Fibroblast of the aortic adventitia (primary cell): ENCODE measurements at regions not wholly inside any gene's neighbourhood (a gene's known extent, or its start where the extent isn't known, plus 50 kb on each side); places are given as distances from the start of the nearest gene placed in this dataset.
A peak's percentile ranks its signal among the peaks of the same experiment; 100 is the strongest.

Source experiments
- DNase-seq: peaks from one replicate; pipeline ENCODE4 v3.0.0-alpha.2; 2010; ENCODE audit warnings: low read depth
- H3K4me3 ChIP-seq: 2 replicates; pipeline ENCODE4 v1.5.1; 2011; ENCODE audit warnings: low read depth, mild to moderate bottlenecking, control low read depth, low read length, moderate library complexity
- CTCF ChIP-seq: IDR thresholded peaks from 2 replicates; pipeline ENCODE4 v1.5.1; 2011; ENCODE audit warnings: mild to moderate bottlenecking, low read length, control low read depth, inconsistent platforms; ENCODE audit not compliant: insufficient read depth

- no peak overlapping the region for H3K4me3 ChIP-seq
- TF ChIP-seq CTCF: no peak
These were observed 51.4 kb upstream of the CISTR start for GRCh38 chr12:53803194-53803593.

GRCh38 chr12:53803703-53804102 is 51.9 kb upstream of the CISTR start:
- no peak overlapping the region for H3K4me3 ChIP-seq
- no peak for TF ChIP-seq CTCF
- no peak for DNase-seq

More at GRCh38 chr12:53803194-53803593, 51.4 kb upstream of the CISTR start:
- no peak for DNase-seq

- no peak for TF ChIP-seq CTCF
- no peak for DNase-seq
- no peak overlapping the region for H3K4me3 ChIP-seq
These were observed 52.6 kb upstream of the CISTR start for GRCh38 chr12:53804429-53804828.

GRCh38 chr12:53805067-53805466 is 53.3 kb upstream of the CISTR start:
- DNase-seq: peak; percentile 39
- no peak overlapping the region for H3K4me3 ChIP-seq
- TF ChIP-seq CTCF: no peak

GRCh38 chr12:53805791-53806190 is 54.0 kb upstream of the CISTR start:
- DNase-seq: no peak
- TF ChIP-seq CTCF: no peak
- no peak overlapping the region for H3K4me3 ChIP-seq

- no peak overlapping the region for H3K4me3 ChIP-seq
- peak; percentile 51 for DNase-seq
- TF ChIP-seq CTCF: no peak
These were observed 54.9 kb upstream of the CISTR start for GRCh38 chr12:53806721-53807120.

GRCh38 chr12:53807322-53807860 is 55.6 kb upstream of the CISTR start:
- no peak for TF ChIP-seq CTCF
- no peak for DNase-seq

More at GRCh38 chr12:53807322-53807860, 55.6 kb upstream of the CISTR start:
- no peak overlapping the region for H3K4me3 ChIP-seq
